NCI-H146 (cell line): ENCODE measurements at regions not wholly inside any gene's neighbourhood (a gene's known extent, or its start where the extent isn't known, plus 50 kb on each side); places are given as distances from the start of the nearest gene placed in this dataset.

ENCODE experiments used
- DNase-seq: peaks from one replicate; lab custom pipeline; 2025; lab: John Stamatoyannopoulos, UW

- DNase-seq: no peak
Observed at GRCh38 chr9:86795823-86796553, 151.3 kb downstream of the GAS1 start.

GRCh38 chr9:86795047-86795442 is 152.3 kb downstream of the GAS1 start:
- no peak for DNase-seq

- DNase-seq: no peak
Observed at GRCh38 chr9:86794391-86795046, 152.8 kb downstream of the GAS1 start.

- DNase-seq: no peak
Observed at GRCh38 chr9:86792136-86792535, 155.2 kb downstream of the GAS1 start.

- DNase-seq: no peak
Observed at GRCh38 chr9:86790805-86791204, 156.5 kb downstream of the GAS1 start.

- no peak for DNase-seq
Observed at GRCh38 chr9:86788456-86788855, 158.8 kb downstream of the GAS1 start.

- no peak for DNase-seq
Observed at GRCh38 chr9:86783884-86784283, 163.4 kb downstream of the GAS1 start.

- no peak for DNase-seq
Observed at GRCh38 chr9:86782831-86783230, 164.5 kb downstream of the GAS1 start.

GRCh38 chr9:86778761-86779160 is 168.5 kb downstream of the GAS1 start:
- DNase-seq: no peak

- no peak for DNase-seq
Observed at GRCh38 chr9:86775718-86776117, 171.6 kb downstream of the GAS1 start.

GRCh38 chr9:86774116-86774515 is 173.2 kb downstream of the GAS1 start:
- no peak for DNase-seq

GRCh38 chr9:86773422-86773945 is 173.8 kb downstream of the GAS1 start:
- DNase-seq: no peak

- no peak for DNase-seq
Observed at GRCh38 chr9:86772635-86772993, 174.7 kb downstream of the GAS1 start.

GRCh38 chr9:86771941-86772634 is 175.2 kb downstream of the GAS1 start:
- no peak for DNase-seq

- DNase-seq: no peak
Observed at GRCh38 chr9:86771420-86771819, 175.9 kb downstream of the GAS1 start.

- DNase-seq: no peak
Observed at GRCh38 chr9:86768709-86769108, 178.6 kb downstream of the GAS1 start.

- DNase-seq: no peak
Observed at GRCh38 chr9:86768020-86768419, 179.3 kb downstream of the GAS1 start.

- DNase-seq: no peak
Observed at GRCh38 chr9:86767373-86767772, 179.9 kb downstream of the GAS1 start.

GRCh38 chr9:86766912-86767311 is 180.4 kb downstream of the GAS1 start:
- no peak for DNase-seq

GRCh38 chr9:86766511-86766910 is 180.8 kb downstream of the GAS1 start:
- no peak for DNase-seq

- DNase-seq: no peak
Observed at GRCh38 chr9:86765746-86766430, 181.4 kb downstream of the GAS1 start.

GRCh38 chr9:86764671-86765343 is 182.5 kb downstream of the GAS1 start:
- DNase-seq: no peak
